Stimulated activated CD8-positive, alpha-beta memory T cell treated with anti-CD3 and anti-CD28 coated beads, Interleukin-15, amount 100 ng/mL, for 48 hours (primary cell): ENCODE measurements at regions not wholly inside any gene's neighbourhood (a gene's known extent, or its start where the extent isn't known, plus 50 kb on each side); places are given as distances from the start of the nearest gene placed in this dataset.
"Not testable (repeated sequence)": the region's sequence is repeated elsewhere in the genome, so short reads cannot be mapped to it uniquely, and the experiment has no call there.

Source experiments
- DNase-seq, 2 donors: peaks; one replicate each; pipeline ENCODE4 v3.0.0-alpha.2; 2020; ENCODE audit warnings: low read depth in 2 of 2

- no peak for DNase-seq
Measured at GRCh38 chr9:20240498-20240897, 381.8 kb downstream of the MLLT3 start.

GRCh38 chr9:20238921-20239320 is 383.4 kb downstream of the MLLT3 start:
- no peak for DNase-seq

- DNase-seq = no peak
Measured at GRCh38 chr9:20237686-20238085, 384.6 kb downstream of the MLLT3 start.

GRCh38 chr9:20236676-20237075 is 385.6 kb downstream of the MLLT3 start:
- no peak for DNase-seq

GRCh38 chr9:20235206-20235605 is 387.1 kb downstream of the MLLT3 start:
- DNase-seq = not testable (repeated sequence)

- no peak for DNase-seq
Measured at GRCh38 chr9:20228096-20228495, 394.2 kb downstream of the MLLT3 start.

- DNase-seq = no peak
Measured at GRCh38 chr9:20227166-20227874, 395.0 kb downstream of the MLLT3 start.

- DNase-seq = no peak
Measured at GRCh38 chr9:20226345-20226744, 396.0 kb downstream of the MLLT3 start.

- DNase-seq = no peak
Measured at GRCh38 chr9:20225826-20226225, 396.5 kb downstream of the MLLT3 start.

GRCh38 chr9:20224756-20225155 is 397.5 kb downstream of the MLLT3 start:
- no peak for DNase-seq

GRCh38 chr9:20220286-20220685 is 402.0 kb downstream of the MLLT3 start:
- DNase-seq = no peak

GRCh38 chr9:20219437-20219836 is 402.9 kb downstream of the MLLT3 start:
- no peak for DNase-seq

GRCh38 chr9:20217596-20217995 is 404.7 kb downstream of the MLLT3 start:
- DNase-seq = no peak

GRCh38 chr9:20216438-20216837 is 405.9 kb downstream of the MLLT3 start:
- no peak for DNase-seq

GRCh38 chr9:20215552-20215951 is 406.7 kb downstream of the MLLT3 start:
- no peak for DNase-seq

- no peak for DNase-seq
Measured at GRCh38 chr9:20212806-20213205, 409.5 kb downstream of the MLLT3 start.

- DNase-seq = peak; percentile 67 to 70
Measured at GRCh38 chr9:20209391-20210340, 412.6 kb downstream of the MLLT3 start.

- DNase-seq = no peak
Measured at GRCh38 chr9:20208961-20209371, 413.3 kb downstream of the MLLT3 start.

GRCh38 chr9:20208226-20208625 is 414.1 kb downstream of the MLLT3 start:
- DNase-seq = no peak

- DNase-seq = no peak
Measured at GRCh38 chr9:20207176-20207575, 415.1 kb downstream of the MLLT3 start.

- no peak for DNase-seq
Measured at GRCh38 chr9:20205821-20206220, 416.5 kb downstream of the MLLT3 start.

- DNase-seq = no peak
Measured at GRCh38 chr9:20200991-20201431, 412.2 kb upstream of the SLC24A2 start.

GRCh38 chr9:20200581-20200980 is 411.7 kb upstream of the SLC24A2 start:
- DNase-seq = no peak
